HG03103 (cell line): ENCODE measurements at regions not wholly inside any gene's neighbourhood (a gene's known extent, or its start where the extent isn't known, plus 50 kb on each side); places are given as distances from the start of the nearest gene placed in this dataset.

Experiments
- ATAC-seq: cut with Tn5 transposase; IDR thresholded peaks from one replicate; pipeline ENCODE4 v1.9.1; 2021; ENCODE audit warnings: low read depth; ENCODE audit not compliant: unreplicated experiment

- no peak for ATAC-seq
Observed at GRCh38 chr2:226352941-226353560, 446.6 kb downstream of the IRS1 start.

GRCh38 chr2:226351711-226352110, 447.9 kb downstream of the IRS1 start:
- no peak for ATAC-seq

- ATAC-seq, result no peak
Observed at GRCh38 chr2:226339616-226340015, 460.0 kb downstream of the IRS1 start.

- no peak for ATAC-seq
Observed at GRCh38 chr2:226338825-226339224, 460.8 kb downstream of the IRS1 start.

GRCh38 chr2:226337941-226338600, 461.5 kb downstream of the IRS1 start:
- ATAC-seq, result no peak

- ATAC-seq, result no peak
Observed at GRCh38 chr2:226336283-226336682, 463.3 kb downstream of the IRS1 start.

- ATAC-seq, result no peak
Observed at GRCh38 chr2:226334981-226335720, 464.5 kb downstream of the IRS1 start.

GRCh38 chr2:226333388-226333787, 466.2 kb downstream of the IRS1 start:
- ATAC-seq, result no peak

- ATAC-seq, result no peak
Observed at GRCh38 chr2:226330206-226330605, 469.4 kb downstream of the IRS1 start.

- ATAC-seq, result no peak
Observed at GRCh38 chr2:226329180-226329579, 470.4 kb downstream of the IRS1 start.

GRCh38 chr2:226327830-226328229, 471.8 kb downstream of the IRS1 start:
- no peak for ATAC-seq

- no peak for ATAC-seq
Observed at GRCh38 chr2:226325526-226325925, 474.1 kb downstream of the IRS1 start.

- no peak for ATAC-seq
Observed at GRCh38 chr2:226320076-226320948, 479.3 kb downstream of the IRS1 start.

GRCh38 chr2:226317970-226318369, 481.6 kb downstream of the IRS1 start:
- no peak for ATAC-seq

- no peak for ATAC-seq
Observed at GRCh38 chr2:226313060-226313459, 486.6 kb downstream of the IRS1 start.

GRCh38 chr2:226312155-226312554, 487.5 kb downstream of the IRS1 start:
- no peak for ATAC-seq

- ATAC-seq, result no peak
Observed at GRCh38 chr2:226310146-226310545, 489.5 kb downstream of the IRS1 start.

- no peak for ATAC-seq
Observed at GRCh38 chr2:226308986-226309385, 490.6 kb downstream of the IRS1 start.

GRCh38 chr2:226308323-226308680, 491.3 kb downstream of the IRS1 start:
- ATAC-seq, result no peak

GRCh38 chr2:226307487-226308322, 491.9 kb downstream of the IRS1 start:
- no peak for ATAC-seq
